G401 (cell line): ENCODE measurements at regions not wholly inside any gene's neighbourhood (a gene's known extent, or its start where the extent isn't known, plus 50 kb on each side); places are given as distances from the start of the nearest gene placed in this dataset.

Experiments
- DNase-seq: peaks from one replicate; pipeline ENCODE4 v3.0.0-alpha.2; 2015; ENCODE audit warnings: low spot score
- in situ Hi-C: cut with HindIII; loops from 2 replicates; pipeline ENCODE4 v1.10.0; 2016; ENCODE audit warnings: low sequenced_read_pairs, mixed read lengths

DNA sequence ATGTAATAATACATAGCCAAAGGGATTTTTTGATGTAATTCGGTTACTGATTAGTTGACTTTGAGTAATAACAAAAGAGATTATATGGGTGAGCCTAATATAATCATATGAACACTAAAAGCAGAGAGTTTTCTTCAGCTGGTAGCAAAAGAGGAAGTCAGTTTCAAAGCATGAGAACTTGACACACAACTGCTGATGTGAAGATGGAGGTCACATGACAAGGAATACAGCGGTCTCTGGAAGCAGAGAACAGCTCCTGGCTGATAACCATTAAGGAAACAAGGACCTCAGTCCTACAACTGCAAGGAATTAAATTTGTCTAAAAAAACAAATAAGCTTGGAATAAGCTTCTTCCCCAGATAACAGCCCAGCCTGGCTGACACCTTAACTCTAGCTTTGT lies 119.1 kb upstream of the PRNP start:
- in situ Hi-C loops, result no loop called here

DNA sequence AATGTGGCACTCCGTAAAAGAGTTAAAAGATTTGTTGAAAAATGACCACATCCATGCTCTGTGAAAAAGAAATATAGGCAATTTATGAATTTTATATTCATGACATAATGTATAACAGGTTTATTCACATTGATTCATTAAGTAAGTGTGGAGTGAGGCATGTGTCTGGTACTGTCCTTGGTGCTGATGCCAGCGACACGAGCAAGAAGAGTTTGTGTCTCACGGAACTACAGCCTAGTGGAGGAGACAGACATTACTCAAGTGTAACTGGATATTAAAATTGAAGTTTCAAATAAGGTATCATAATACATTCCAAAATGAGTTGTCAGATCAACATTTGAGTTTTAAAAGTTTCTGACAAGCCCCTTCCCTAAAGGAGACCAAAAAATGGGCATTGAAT lies 122.7 kb upstream of the PRNP start:
- in situ Hi-C loops, result no loop called here
- no peak for DNase-seq

More for the DNA sequence above, 119.1 kb upstream of the PRNP start:
- DNase-seq, result no peak

DNA sequence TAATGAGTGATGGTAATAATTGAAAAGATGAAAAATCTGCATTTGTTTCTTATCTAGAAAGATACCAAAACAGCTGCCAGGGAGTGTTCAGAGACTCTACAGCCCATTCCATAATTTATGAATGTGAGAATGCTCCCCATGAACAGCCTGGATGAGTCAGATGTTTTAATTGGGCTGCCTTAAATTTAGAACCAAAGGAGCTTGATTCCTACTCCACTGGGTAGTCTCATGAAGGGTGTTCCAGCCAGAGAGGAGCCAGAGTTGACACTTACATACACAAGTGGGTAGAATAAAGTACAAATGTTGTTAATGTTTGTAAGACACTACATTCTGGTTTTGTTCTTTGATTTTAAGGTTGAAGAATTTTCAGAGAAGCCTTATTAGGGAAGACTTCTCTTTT lies 123.2 kb upstream of the PRNP start:
- no peak for DNase-seq
- in situ Hi-C loops, result no loop called here

DNA sequence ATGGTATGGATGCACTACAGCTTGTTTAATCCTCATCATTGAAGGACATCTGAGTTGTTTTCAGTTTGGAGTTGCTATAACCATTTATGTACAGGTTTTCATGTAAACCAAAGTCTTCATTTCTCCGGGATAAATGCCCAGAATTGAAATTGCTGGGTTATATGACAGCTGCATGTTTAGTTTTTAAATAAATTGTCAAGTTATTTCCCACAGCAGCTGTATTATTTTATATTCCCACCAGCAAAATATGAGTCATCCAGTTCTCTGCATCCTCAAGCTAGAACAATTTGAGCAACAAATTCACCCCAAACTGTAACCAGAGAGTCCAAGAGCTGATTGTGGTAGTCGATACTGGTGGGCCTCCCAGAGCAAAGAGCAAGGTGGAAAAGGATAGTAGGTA lies 125.6 kb upstream of the PRNP start:
- in situ Hi-C loops, result no loop called here

GRCh38 chr20:4559906-4560305 lies 126.3 kb upstream of the PRNP start:
- in situ Hi-C loops, result no loop called here

More for the DNA sequence above, 125.6 kb upstream of the PRNP start:
- DNase-seq, result no peak

DNA sequence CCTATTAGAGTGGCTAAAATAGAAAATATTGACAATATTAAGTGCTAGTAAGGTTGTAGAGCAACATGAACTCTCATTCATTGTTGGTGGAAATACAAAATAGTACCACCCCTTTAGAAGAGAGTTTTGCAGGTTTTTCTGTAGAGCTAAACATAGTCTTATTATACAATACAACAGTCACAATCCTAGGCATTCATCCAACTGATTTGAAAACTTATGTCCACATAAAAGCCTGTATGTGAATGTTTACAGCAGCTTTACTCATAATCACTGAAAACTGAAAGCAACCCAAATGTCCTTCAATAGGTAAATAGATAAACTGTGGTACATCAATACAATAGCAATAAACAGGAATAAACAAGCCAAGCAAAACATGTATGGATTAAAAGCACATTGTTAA lies 127.2 kb upstream of the PRNP start:
- in situ Hi-C loops, result no loop called here
- DNase-seq, result no peak

More at GRCh38 chr20:4559906-4560305, 126.3 kb upstream of the PRNP start:
- no peak for DNase-seq

- DNase-seq, result no peak
- in situ Hi-C loops, result no loop called here
These were observed 129.5 kb upstream of the PRNP start for GRCh38 chr20:4556781-4557180.

GRCh38 chr20:4555188-4555890 lies 130.9 kb upstream of the PRNP start:
- no peak for DNase-seq
- in situ Hi-C loops, result no loop called here

GRCh38 chr20:4554346-4554745 lies 131.9 kb upstream of the PRNP start:
- in situ Hi-C loops, result no loop called here
- no peak for DNase-seq

- in situ Hi-C loops, result no loop called here
These were observed 134.1 kb upstream of the PRNP start for GRCh38 chr20:4552075-4552640.

GRCh38 chr20:4550740-4551139 lies 135.5 kb upstream of the PRNP start:
- no peak for DNase-seq
- in situ Hi-C loops, result no loop called here

More at GRCh38 chr20:4552075-4552640, 134.1 kb upstream of the PRNP start:
- no peak for DNase-seq

- DNase-seq, result no peak
- in situ Hi-C loops, result no loop called here
These were observed 136.5 kb upstream of the PRNP start for GRCh38 chr20:4549711-4550259.

DNA sequence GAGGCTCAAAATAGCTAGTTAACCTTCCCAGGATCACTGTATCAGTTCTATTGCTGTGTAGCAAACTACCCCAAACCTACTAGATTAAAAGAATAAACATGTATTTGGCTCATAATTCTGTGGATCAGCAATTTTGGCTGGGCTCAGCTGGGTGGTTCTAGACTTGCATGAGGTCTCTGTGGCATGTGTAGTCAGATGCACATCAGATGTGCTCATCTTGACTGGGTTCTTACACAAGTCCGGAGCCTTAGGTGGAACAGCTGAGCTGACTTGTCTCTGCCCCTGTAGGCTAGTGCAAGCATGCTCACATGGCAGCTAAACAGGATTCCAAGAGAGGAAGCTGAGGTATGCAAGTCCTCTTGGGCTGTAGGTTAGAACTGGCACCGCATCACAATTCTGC lies 137.7 kb upstream of the PRNP start:
- no peak for DNase-seq
- in situ Hi-C loops, result no loop called here

DNA sequence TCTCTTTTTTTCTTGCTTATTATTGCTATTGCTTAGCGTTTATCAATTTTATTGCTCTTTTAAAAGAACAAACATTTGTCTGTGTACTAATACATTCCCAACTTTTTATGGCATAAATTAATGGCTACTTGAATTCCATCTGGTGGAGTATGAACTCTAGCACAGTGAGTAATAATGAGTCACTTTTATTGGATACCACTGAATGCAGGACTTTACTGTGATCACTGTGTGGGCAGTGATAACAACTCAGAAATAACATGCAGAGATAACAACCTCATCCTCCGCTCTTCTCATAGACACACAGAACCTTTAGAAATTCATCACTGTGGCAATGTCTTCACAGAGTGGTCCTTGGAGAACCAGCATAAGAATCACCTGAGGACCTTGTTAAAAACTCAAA lies 139.5 kb upstream of the PRNP start:
- DNase-seq, result no peak

GRCh38 chr20:4546342-4546741 lies 139.9 kb upstream of the PRNP start:
- no peak for DNase-seq
- in situ Hi-C loops, result no loop called here

More for the DNA sequence above, 139.5 kb upstream of the PRNP start:
- in situ Hi-C loops, result no loop called here

GRCh38 chr20:4545526-4545925 lies 140.7 kb upstream of the PRNP start:
- no peak for DNase-seq
- in situ Hi-C loops, result no loop called here

DNA sequence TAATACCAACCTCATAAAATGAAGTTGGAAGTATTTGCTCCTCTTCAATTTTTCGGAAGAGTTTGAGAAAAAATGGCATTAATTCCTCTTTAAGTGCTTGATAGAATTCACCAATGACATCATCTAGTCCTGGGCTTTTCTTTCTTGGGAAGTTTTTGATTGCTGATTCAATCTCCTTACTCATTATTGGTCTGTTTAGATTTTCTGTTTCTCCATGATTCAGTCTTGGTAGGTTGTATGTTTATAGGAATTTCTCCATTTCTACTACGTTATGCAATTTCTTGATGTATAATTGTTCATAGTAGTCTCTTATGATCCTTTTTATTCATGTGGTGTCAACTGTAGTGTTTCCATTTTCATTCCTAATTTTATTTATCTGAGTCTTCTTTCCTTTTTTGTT lies 141.5 kb upstream of the PRNP start:
- DNase-seq, result no peak
- in situ Hi-C loops, result no loop called here

DNA sequence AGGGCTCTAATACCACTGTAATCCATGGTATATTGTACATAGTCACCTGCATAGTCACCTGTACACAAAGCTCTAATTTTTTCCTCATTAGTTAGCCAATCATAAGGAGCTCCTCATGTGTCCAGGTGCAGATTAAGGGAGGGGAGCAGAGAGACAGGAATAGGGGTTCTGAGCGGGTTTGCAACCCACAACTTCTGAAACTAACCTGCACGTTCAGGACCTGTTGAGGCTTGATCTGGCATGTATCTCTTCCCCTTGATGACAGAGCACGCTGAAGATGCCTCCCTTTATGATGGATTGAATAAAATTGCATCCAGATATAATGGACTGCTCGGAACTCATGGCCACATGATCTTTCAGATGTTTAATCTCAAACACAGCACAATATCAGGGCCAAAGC lies 144.0 kb upstream of the PRNP start:
- in situ Hi-C loops, result no loop called here
- DNase-seq, result no peak

GRCh38 chr20:4534315-4534714 lies 151.9 kb upstream of the PRNP start:
- in situ Hi-C loops, result no loop called here
- no peak for DNase-seq

DNA sequence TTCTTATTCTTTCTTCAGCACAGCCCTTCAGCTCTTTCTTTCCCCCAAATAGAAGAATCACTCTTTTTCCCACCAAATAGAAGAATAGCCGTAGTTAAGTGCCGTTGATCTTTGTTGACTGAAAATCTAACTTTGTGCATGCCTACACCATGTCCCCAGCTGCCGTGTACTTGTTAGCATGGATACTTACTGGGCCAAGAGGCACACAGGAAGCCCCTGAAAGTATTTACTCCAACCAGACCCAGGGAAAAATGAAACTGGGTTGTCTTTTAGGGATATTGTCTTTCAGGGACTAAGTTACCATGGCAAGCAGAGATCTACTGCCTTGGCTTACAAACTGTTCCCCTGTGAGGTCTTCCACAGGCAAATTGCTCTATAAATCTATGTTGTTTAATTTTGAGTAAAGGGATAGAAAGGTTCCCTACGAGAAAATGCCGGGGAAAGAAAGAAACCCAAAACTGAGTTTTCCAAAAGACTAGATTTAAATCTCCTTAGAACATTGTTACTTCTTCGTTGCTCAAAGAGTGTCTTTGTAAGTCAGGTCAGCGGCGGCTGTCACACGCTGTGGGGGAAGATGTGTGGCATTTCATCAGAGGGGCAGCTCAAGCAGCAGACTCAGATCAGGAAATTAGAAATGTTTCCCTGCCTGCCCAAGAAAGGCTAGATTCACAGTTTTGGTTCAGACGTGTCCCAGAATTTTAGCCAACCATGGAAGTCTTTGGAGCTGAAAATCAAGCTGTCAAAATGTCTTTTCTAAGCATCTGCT lies 152.7 kb upstream of the PRNP start:
- no peak for DNase-seq
- in situ Hi-C loops, result no loop called here
